ENCODE measurements at regions not wholly inside any gene's neighbourhood (a gene's known extent, or its start where the extent isn't known, plus 50 kb on each side); places are given as distances from the start of the nearest gene placed in this dataset.
"Not testable (repeated sequence)": the region's sequence is repeated elsewhere in the genome, so short reads cannot be mapped to it uniquely, and the experiment has no call there.

GRCh38 chr4:27728892-27729291 lies 868.3 kb downstream of the STIM2 start:
- DNase-seq (ENCODE audit: low read depth): no peak

- no peak for DNase-seq (ENCODE audit: low read depth)
Measured at GRCh38 chr4:27742816-27743215, 882.2 kb downstream of the STIM2 start.

GRCh38 chr4:27759611-27760575 lies 899.3 kb downstream of the STIM2 start:
- no peak for DNase-seq (ENCODE audit: low read depth)

- no peak for DNase-seq (ENCODE audit: low read depth)
Measured at GRCh38 chr4:27763830-27764525, 903.3 kb downstream of the STIM2 start.

GRCh38 chr4:27764526-27764837 lies 903.8 kb downstream of the STIM2 start:
- no peak for DNase-seq (ENCODE audit: low read depth)

- no peak for DNase-seq (ENCODE audit: low read depth)
Measured at GRCh38 chr4:27770895-27771294, 910.3 kb downstream of the STIM2 start.

GRCh38 chr4:27775156-27775555 lies 914.5 kb downstream of the STIM2 start:
- no peak for DNase-seq (ENCODE audit: low read depth)

GRCh38 chr4:27779827-27780226 lies 919.2 kb downstream of the STIM2 start:
- DNase-seq (ENCODE audit: low read depth): no peak

- DNase-seq (ENCODE audit: low read depth): no peak
Measured at GRCh38 chr4:27787195-27787594, 926.6 kb downstream of the STIM2 start.

- DNase-seq (ENCODE audit: low read depth): no peak
Measured at GRCh38 chr4:27789773-27790172, 929.1 kb downstream of the STIM2 start.

- DNase-seq (ENCODE audit: low read depth): no peak
Measured at GRCh38 chr4:27790911-27791310, 930.3 kb downstream of the STIM2 start.

- no peak for DNase-seq (ENCODE audit: low read depth)
Measured at GRCh38 chr4:27791640-27792039, 931.0 kb downstream of the STIM2 start.

- DNase-seq (ENCODE audit: low read depth): no peak
Measured at GRCh38 chr4:27807207-27807606, 946.6 kb downstream of the STIM2 start.

- DNase-seq (ENCODE audit: low read depth): no peak
Measured at GRCh38 chr4:27811948-27812347, 951.3 kb downstream of the STIM2 start.

GRCh38 chr4:27813226-27813625 lies 952.6 kb downstream of the STIM2 start:
- DNase-seq (ENCODE audit: low read depth): not testable (repeated sequence)

- DNase-seq (ENCODE audit: low read depth): not testable (repeated sequence)
Measured at GRCh38 chr4:27813699-27814425, 953.2 kb downstream of the STIM2 start.

GRCh38 chr4:27819246-27819645 lies 958.6 kb downstream of the STIM2 start:
- no peak for DNase-seq (ENCODE audit: low read depth)

- DNase-seq (ENCODE audit: low read depth): no peak
Measured at GRCh38 chr4:27828843-27829242, 968.2 kb downstream of the STIM2 start.

- DNase-seq (ENCODE audit: low read depth): no peak
Measured at GRCh38 chr4:27830251-27830650, 969.6 kb downstream of the STIM2 start.

- DNase-seq (ENCODE audit: low read depth): no peak
Measured at GRCh38 chr4:27835851-27836250, 975.2 kb downstream of the STIM2 start.

- DNase-seq (ENCODE audit: low read depth): no peak
Measured at GRCh38 chr4:27836523-27836922, 975.9 kb downstream of the STIM2 start.

- DNase-seq (ENCODE audit: low read depth): no peak
Measured at GRCh38 chr4:27843776-27844175, 983.1 kb downstream of the STIM2 start.

- DNase-seq (ENCODE audit: low read depth): no peak
Measured at GRCh38 chr4:27844376-27844775, 983.7 kb downstream of the STIM2 start.

Data from GM04504 (cell line).